ENCODE measurements at regions not wholly inside any gene's neighbourhood (a gene's known extent, or its start where the extent isn't known, plus 50 kb on each side); places are given as distances from the start of the nearest gene placed in this dataset.

- no peak for TF ChIP-seq CTCF (IDR thresholded peaks at IDR 0.05; ENCODE audit: extremely low read depth, insufficient read depth, missing control alignments)
Observed at GRCh38 chr10:124239134-124239533, 145.7 kb upstream of the CHST15 start.

DNA sequence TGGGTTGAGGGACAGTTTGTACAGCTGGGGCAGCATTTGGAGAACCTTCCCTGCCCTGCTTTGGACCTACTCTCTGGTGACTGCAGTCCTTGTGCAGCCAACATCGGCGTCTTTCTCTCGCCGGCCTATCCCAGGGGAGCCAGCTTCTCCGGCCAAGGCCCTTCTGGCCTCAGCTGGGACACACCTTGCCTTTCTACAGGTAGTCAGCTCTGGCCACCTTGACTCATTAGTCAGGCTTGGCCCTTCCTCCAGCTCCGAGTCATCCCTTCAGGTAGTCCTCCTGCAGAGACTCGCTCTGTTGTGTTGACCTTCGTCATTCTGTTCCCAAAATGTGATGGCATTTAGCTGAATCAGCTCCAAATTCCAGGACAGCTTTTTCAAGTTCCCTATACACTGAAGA is 145.0 kb upstream of the CHST15 start:
- in situ Hi-C loops (cut with MboI; ENCODE audit: low pct_unique_long_range_greater_than_20kb, low sequenced_read_pairs, unreplicated experiment) = no loop called here
- DNase-seq (ENCODE audit: low spot score) = no peak
- TF ChIP-seq CTCF (IDR thresholded peaks at IDR 0.05; ENCODE audit: extremely low read depth, insufficient read depth, missing control alignments) = no peak

More at GRCh38 chr10:124239134-124239533, 145.7 kb upstream of the CHST15 start:
- in situ Hi-C loops (cut with MboI; ENCODE audit: low pct_unique_long_range_greater_than_20kb, low sequenced_read_pairs, unreplicated experiment) = no loop called here
- no peak for DNase-seq (ENCODE audit: low spot score)

DNA sequence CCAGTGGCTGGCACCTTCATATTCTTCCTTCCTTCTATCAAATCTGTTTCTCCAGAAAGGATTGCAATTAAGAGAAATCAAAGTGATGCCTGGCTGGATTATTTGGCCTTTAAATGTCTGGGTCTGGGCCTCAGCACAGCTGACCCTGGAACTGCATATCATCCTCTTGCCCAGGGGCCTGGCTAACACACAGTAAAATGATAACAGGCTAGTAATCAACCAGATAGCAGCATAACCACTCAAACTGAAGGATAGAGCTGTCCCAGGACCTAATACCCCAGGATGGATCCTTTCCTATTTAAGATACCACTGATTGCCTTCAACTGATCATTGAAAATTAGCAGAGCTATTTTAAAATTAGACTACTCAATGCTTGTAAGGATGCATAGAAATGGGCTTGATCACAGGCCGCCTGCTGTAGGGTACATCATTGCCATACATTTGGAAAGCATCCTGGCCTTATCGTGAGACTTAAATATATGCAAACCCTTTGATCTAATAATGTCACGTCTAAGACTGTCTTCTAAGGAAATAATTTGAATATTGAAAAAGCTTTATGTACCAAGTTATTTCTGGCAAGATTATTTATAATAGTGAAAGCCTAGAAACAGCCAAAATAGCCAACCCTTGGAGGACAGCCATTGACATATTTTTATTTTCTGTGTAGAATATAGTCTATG is 144.0 kb upstream of the CHST15 start:
- in situ Hi-C loops (cut with MboI; ENCODE audit: low pct_unique_long_range_greater_than_20kb, low sequenced_read_pairs, unreplicated experiment) = no loop called here
- DNase-seq (ENCODE audit: low spot score) = no peak
- no peak for TF ChIP-seq CTCF (IDR thresholded peaks at IDR 0.05; ENCODE audit: extremely low read depth, insufficient read depth, missing control alignments)

DNA sequence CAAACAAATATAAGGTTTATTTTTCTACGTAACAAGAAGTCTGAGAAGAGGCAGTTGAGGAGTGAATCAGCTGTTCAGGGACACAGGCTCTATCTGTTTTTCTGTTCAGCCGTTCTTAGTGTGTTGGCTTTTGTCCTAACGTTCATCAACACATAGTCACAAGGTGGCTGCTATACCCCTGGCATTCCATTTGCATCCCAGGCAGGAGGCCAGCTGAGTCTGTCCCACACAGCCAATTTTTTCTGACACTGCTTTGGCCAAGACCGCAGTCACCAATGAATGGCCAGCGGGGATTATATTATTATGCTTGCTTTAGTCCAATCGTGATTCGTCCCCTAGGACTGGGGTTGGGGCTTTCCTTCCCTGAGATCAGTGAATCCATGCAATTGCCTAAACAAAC is 143.4 kb upstream of the CHST15 start:
- TF ChIP-seq CTCF (IDR thresholded peaks at IDR 0.05; ENCODE audit: extremely low read depth, insufficient read depth, missing control alignments) = no peak
- in situ Hi-C loops (cut with MboI; ENCODE audit: low pct_unique_long_range_greater_than_20kb, low sequenced_read_pairs, unreplicated experiment) = no loop called here
- no peak for DNase-seq (ENCODE audit: low spot score)

GRCh38 chr10:124236136-124236535 is 142.7 kb upstream of the CHST15 start:
- no peak for DNase-seq (ENCODE audit: low spot score)
- in situ Hi-C loops (cut with MboI; ENCODE audit: low pct_unique_long_range_greater_than_20kb, low sequenced_read_pairs, unreplicated experiment) = no loop called here
- no peak for TF ChIP-seq CTCF (IDR thresholded peaks at IDR 0.05; ENCODE audit: extremely low read depth, insufficient read depth, missing control alignments)

DNA sequence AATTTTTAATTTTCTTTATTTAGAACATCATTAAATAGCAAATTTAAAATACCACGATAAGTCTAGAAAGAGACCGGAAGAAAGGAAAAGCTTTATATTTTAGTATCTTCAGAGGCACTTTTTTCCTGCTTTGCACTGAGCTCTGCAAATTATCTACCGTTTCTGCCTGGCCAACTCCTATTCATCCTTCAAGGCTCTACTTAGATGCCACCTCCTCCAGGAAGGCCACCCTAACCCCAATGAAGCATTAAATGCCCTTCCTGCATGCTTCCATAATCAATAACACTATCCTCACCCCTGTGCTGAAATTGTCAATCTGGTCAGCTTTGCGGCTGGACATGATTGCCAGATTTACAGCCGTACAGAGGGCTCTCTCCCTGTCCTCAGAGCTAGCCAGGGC is 141.8 kb upstream of the CHST15 start:
- no peak for TF ChIP-seq CTCF (IDR thresholded peaks at IDR 0.05; ENCODE audit: extremely low read depth, insufficient read depth, missing control alignments)
- in situ Hi-C loops (cut with MboI; ENCODE audit: low pct_unique_long_range_greater_than_20kb, low sequenced_read_pairs, unreplicated experiment) = no loop called here
- DNase-seq (ENCODE audit: low spot score) = no peak
